Panc1 (cell line): ENCODE measurements at regions not wholly inside any gene's neighbourhood (a gene's known extent, or its start where the extent isn't known, plus 50 kb on each side); places are given as distances from the start of the nearest gene placed in this dataset.

ENCODE experiments used
- ATAC-seq: fragments of 200-7000 bp; cut with Tn5 transposase; 2 replicates; pipeline ENCODE4 v1.9.1; 2020; ENCODE audit warnings: mild to moderate bottlenecking, moderate library complexity
- BruUV-seq: library from RNA; stranded (reverse); fragments of 400-500 nt; replicated peaks from 2 replicates; lab custom pipeline; 2021; lab: Mats Ljungman, UMichigan
- CTCF ChIA-PET: fragments of 300-600 bp; sonication (Branson Sonifier 250); formaldehyde crosslinking; loops from one replicate; lab custom pipeline; 2022; ENCODE audit warnings: antibody characterized with exemption; lab: Charles Lee
- POLR2A ChIA-PET: fragments of 300-600 bp; sonication (Branson Sonifier 250); formaldehyde crosslinking; loops from one replicate; lab custom pipeline; 2022; ENCODE audit warnings: antibody characterized with exemption; lab: Charles Lee
- DNase-seq: peaks from one replicate; pipeline ENCODE4 v3.0.0-alpha.2; 2010; ENCODE audit warnings: low read depth, low spot score
- H3K27ac ChIP-seq: 2 replicates; pipeline ENCODE4 v1.5.1; 2011; ENCODE audit warnings: mild to moderate bottlenecking, low read length, inconsistent platforms
- H3K27me3 ChIP-seq: fragments of 200-500 bp; sonication (Bioruptor generic); 2 replicates; pipeline ENCODE4 v1.6.0; 2014; ENCODE audit warnings: low read length, inconsistent platforms; ENCODE audit not compliant: control insufficient read depth, insufficient read depth
- H3K36me3 ChIP-seq: fragments of 200-500 bp; sonication (Bioruptor generic); 2 replicates; pipeline ENCODE4 v1.5.1; 2014; ENCODE audit warnings: inconsistent platforms, mild to moderate bottlenecking, low read length, moderate library complexity; ENCODE audit not compliant: control insufficient read depth, insufficient read depth
- H3K4me1 ChIP-seq: 2 replicates; pipeline ENCODE4 v1.5.1; 2011; ENCODE audit warnings: inconsistent platforms, mild to moderate bottlenecking, low read length, moderate library complexity; ENCODE audit not compliant: control insufficient read depth, insufficient read depth
- H3K4me3 ChIP-seq, 2 experiments: 2 replicates each; pipeline ENCODE4 v1.5.1; 2011 to 2012; ENCODE audit warnings: low read depth in 2 of 2, low read length in 2 of 2, mild to moderate bottlenecking in 2 of 2, inconsistent platforms in 1 of 2, moderate library complexity in 1 of 2
- H3K9me3 ChIP-seq: fragments of 200-500 bp; sonication (Bioruptor generic); 2 replicates; pipeline ENCODE4 v1.5.1; 2014; ENCODE audit warnings: low read depth, mild to moderate bottlenecking, inconsistent platforms, low read length, moderate library complexity; ENCODE audit not compliant: control insufficient read depth, insufficient read depth
- POLR2AphosphoS5 ChIP-seq: IDR thresholded peaks from 2 replicates; pipeline ENCODE4 v1.6.1; 2012; ENCODE audit warnings: mild to moderate bottlenecking, low read depth, low read length, moderate library complexity
- SIN3A ChIP-seq: IDR thresholded peaks from 2 replicates; pipeline ENCODE4 v1.6.1; 2012; ENCODE audit warnings: low read depth, mild to moderate bottlenecking, low read length, moderate library complexity, borderline replicate concordance; ENCODE audit not compliant: insufficient read depth
- TCF7L2 ChIP-seq: IDR thresholded peaks from 2 replicates; pipeline ENCODE4 v1.6.1; 2011; ENCODE audit warnings: mild to moderate bottlenecking, low read depth, low read length, inconsistent platforms
- in situ Hi-C: cut with HindIII; loops from 2 replicates; pipeline ENCODE4 v1.10.0; 2016; ENCODE audit warnings: low sequenced_read_pairs, low pct_unique_long_range_greater_than_20kb
- intact Hi-C: fragments of 100-400 bp; cut with micrococcal nuclease; formaldehyde crosslinking; loops from one replicate; pipeline ENCODE4 v1.10.0; 2022; ENCODE audit not compliant: unreplicated experiment
- TF ChIP-seq, protein P1 (sequence below): fragments of 450-650 bp; IDR thresholded peaks from 2 replicates; pipeline ENCODE4 v1.5.1; 2017; ENCODE audit warnings: mild to moderate bottlenecking
- TF ChIP-seq, protein P2 (sequence below), 2 experiments: IDR thresholded peaks; 2 replicates each; pipeline ENCODE4 v1.6.1; 2011 to 2012; ENCODE audit warnings: low read depth in 2 of 2, control low read depth in 1 of 2, low read length in 1 of 2, mild to moderate bottlenecking in 1 of 2, moderate library complexity in 1 of 2; ENCODE audit not compliant: insufficient read depth in 1 of 2

DNA sequence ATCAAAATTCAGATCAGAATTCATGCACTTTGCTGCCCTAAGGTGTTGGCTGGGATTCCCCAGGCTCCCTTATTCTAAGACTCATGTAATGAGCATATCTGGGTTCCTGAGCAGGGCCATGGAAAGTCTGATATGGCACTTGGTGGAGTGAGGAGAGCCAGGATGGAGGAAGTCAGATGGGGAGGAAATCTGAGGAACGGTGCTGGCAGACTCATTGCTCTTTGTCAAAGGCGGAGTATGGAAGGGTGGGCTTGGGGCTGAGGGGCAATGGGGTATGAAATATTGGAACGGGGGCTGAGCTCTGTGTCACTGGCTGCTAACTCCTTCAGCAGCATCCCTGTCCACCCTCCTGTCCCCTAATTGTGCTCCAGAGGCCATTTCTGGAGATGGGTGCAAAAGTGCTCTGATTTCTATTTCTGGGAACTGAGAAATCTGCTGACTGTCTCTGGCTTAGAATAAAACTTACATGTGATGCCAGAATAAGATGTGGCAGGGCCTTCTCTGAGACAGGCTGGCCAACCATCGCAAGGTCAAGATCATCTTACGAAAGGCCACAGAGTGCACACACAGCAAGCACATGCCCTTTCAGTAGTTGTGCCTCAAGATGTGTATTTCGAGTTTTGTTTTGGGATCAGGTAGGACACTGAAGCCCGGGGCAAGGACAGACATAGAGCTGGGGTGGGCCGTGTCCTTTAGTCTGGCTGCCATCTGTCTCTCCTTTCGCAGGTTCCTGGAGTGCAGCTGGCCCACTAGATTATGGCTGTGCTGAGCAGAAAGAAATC lies 480.0 kb upstream of the HS6ST1 start:
- in situ Hi-C loops (no loop called here), intact Hi-C loops (no loop called here)
- Histone ChIP-seq H3K4me1 (no peaks in the 10 kb centered on the region), H3K27me3 (no peaks in the 10 kb centered on the region), H3K27ac (no peak overlapping the region), H3K9me3 (no peaks in the 10 kb centered on the region), H3K4me3 (no peak overlapping the region), H3K36me3 (no peaks in the 10 kb centered on the region)
- no TSS peak for BruUV-seq
- ATAC-seq, result no peak
- no peak for DNase-seq
- CTCF ChIA-PET, result no interaction called here
- POLR2A ChIA-PET, result no interaction called here
- TF ChIP-seq TCF7L2 (no peak), SIN3A (no peak), POLR2AphosphoS5 (no peak)
- TF ChIP-seq, protein P1, sequence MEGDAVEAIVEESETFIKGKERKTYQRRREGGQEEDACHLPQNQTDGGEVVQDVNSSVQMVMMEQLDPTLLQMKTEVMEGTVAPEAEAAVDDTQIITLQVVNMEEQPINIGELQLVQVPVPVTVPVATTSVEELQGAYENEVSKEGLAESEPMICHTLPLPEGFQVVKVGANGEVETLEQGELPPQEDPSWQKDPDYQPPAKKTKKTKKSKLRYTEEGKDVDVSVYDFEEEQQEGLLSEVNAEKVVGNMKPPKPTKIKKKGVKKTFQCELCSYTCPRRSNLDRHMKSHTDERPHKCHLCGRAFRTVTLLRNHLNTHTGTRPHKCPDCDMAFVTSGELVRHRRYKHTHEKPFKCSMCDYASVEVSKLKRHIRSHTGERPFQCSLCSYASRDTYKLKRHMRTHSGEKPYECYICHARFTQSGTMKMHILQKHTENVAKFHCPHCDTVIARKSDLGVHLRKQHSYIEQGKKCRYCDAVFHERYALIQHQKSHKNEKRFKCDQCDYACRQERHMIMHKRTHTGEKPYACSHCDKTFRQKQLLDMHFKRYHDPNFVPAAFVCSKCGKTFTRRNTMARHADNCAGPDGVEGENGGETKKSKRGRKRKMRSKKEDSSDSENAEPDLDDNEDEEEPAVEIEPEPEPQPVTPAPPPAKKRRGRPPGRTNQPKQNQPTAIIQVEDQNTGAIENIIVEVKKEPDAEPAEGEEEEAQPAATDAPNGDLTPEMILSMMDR, result no peak
- TF ChIP-seq, protein P2, sequence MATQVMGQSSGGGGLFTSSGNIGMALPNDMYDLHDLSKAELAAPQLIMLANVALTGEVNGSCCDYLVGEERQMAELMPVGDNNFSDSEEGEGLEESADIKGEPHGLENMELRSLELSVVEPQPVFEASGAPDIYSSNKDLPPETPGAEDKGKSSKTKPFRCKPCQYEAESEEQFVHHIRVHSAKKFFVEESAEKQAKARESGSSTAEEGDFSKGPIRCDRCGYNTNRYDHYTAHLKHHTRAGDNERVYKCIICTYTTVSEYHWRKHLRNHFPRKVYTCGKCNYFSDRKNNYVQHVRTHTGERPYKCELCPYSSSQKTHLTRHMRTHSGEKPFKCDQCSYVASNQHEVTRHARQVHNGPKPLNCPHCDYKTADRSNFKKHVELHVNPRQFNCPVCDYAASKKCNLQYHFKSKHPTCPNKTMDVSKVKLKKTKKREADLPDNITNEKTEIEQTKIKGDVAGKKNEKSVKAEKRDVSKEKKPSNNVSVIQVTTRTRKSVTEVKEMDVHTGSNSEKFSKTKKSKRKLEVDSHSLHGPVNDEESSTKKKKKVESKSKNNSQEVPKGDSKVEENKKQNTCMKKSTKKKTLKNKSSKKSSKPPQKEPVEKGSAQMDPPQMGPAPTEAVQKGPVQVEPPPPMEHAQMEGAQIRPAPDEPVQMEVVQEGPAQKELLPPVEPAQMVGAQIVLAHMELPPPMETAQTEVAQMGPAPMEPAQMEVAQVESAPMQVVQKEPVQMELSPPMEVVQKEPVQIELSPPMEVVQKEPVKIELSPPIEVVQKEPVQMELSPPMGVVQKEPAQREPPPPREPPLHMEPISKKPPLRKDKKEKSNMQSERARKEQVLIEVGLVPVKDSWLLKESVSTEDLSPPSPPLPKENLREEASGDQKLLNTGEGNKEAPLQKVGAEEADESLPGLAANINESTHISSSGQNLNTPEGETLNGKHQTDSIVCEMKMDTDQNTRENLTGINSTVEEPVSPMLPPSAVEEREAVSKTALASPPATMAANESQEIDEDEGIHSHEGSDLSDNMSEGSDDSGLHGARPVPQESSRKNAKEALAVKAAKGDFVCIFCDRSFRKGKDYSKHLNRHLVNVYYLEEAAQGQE (IDR thresholded peaks at IDR 0.05; ENCODE audit: insufficient read depth in 1 of 2, low read depth in 2 of 2, low read length in 1 of 2), result no peak

DNA sequence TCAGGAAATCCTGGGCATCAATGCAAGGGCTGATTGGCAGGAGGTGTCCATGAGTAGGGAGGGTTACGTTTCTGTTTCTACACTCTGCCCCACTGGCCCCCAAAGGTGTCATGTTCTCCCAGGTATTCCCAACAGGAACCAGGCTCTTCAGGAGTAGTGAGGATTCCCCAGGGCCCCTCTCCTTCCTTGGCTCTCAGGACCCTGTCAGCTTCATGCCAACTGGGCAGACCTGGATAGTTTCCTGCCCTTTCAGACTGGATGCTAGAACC lies 480.6 kb upstream of the HS6ST1 start:
- no TSS peak for BruUV-seq
- in situ Hi-C loops, result no loop called here
- DNase-seq (no peak), ATAC-seq (no peak)
- H3K4me1 ChIP-seq, result no peaks in the 10 kb centered on the region
- intact Hi-C loops, result no loop called here
- H3K4me3 ChIP-seq, result no peak overlapping the region
- no peaks in the 10 kb centered on the region for H3K36me3 ChIP-seq
- POLR2A ChIA-PET, result no interaction called here
- no peak overlapping the region for H3K27ac ChIP-seq
- H3K9me3 ChIP-seq, result no peaks in the 10 kb centered on the region
- peaks cover under 1% of the 10 kb centered on the region; the same call in 1 of the 2 replicates for H3K27me3 ChIP-seq
- CTCF ChIA-PET, result no interaction called here
- TF ChIP-seq POLR2AphosphoS5 (no peak), SIN3A (no peak), TCF7L2 (no peak)
- TF ChIP-seq, protein P1, result no peak
- TF ChIP-seq, protein P2 (IDR thresholded peaks at IDR 0.05; ENCODE audit: insufficient read depth in 1 of 2, low read depth in 2 of 2, low read length in 1 of 2), result no peak
